DND-41 (cell line): ENCODE measurements at regions not wholly inside any gene's neighbourhood (a gene's known extent, or its start where the extent isn't known, plus 50 kb on each side); places are given as distances from the start of the nearest gene placed in this dataset.

Experiments used
- ATAC-seq: fragments of 200-7000 bp; cut with Tn5 transposase; 3 replicates; pipeline ENCODE4 v1.9.1; 2021; ENCODE audit warnings: low read depth; ENCODE audit not compliant: insufficient read depth
- DNase-seq: peaks from one replicate; pipeline ENCODE4 v3.0.0-alpha.2; 2020
- H2AFZ ChIP-seq: 2 replicates; pipeline ENCODE4 v1.6.0; 2012; ENCODE audit warnings: low read depth, low read length
- H3K27ac ChIP-seq: 2 replicates; pipeline ENCODE4 v1.5.1; 2012; ENCODE audit warnings: low read length, inconsistent platforms
- H3K27me3 ChIP-seq: fragments of 200-600 bp; sonication (generic); 2 replicates; pipeline ENCODE4 v1.6.0; 2012; ENCODE audit warnings: low read length, mild to moderate bottlenecking, inconsistent platforms; ENCODE audit not compliant: insufficient read depth, poor library complexity
- H3K36me3 ChIP-seq: 2 replicates; pipeline ENCODE4 v1.5.1; 2012; ENCODE audit warnings: low read length, inconsistent platforms; ENCODE audit not compliant: insufficient read depth
- H3K4me1 ChIP-seq: 2 replicates; pipeline ENCODE4 v1.5.1; 2012; ENCODE audit warnings: mild to moderate bottlenecking, low read length; ENCODE audit not compliant: insufficient read depth
- H3K4me2 ChIP-seq: 2 replicates; pipeline ENCODE4 v1.6.0; 2012; ENCODE audit warnings: mild to moderate bottlenecking, moderate library complexity, low read length, inconsistent platforms; ENCODE audit not compliant: insufficient read depth
- H3K4me3 ChIP-seq, 2 experiments: fragments of 200-600 bp in 1 of 2; shearing (Covaris generic) in 1 of 2; 2 replicates each; pipeline ENCODE4 v1.5.1; 2012 to 2016; ENCODE audit warnings: inconsistent platforms in 2 of 2, low read length in 2 of 2, mild to moderate bottlenecking in 2 of 2, low read depth in 1 of 2, moderate library complexity in 1 of 2
- H3K79me2 ChIP-seq: 2 replicates; pipeline ENCODE4 v1.6.0; 2012; ENCODE audit warnings: low read length, inconsistent platforms; ENCODE audit not compliant: insufficient read depth
- H3K9ac ChIP-seq: 2 replicates; pipeline ENCODE4 v1.6.0; 2012; ENCODE audit warnings: low read depth, mild to moderate bottlenecking, inconsistent platforms, low read length, moderate library complexity
- H3K9me3 ChIP-seq: 2 replicates; pipeline ENCODE4 v1.5.1; 2012; ENCODE audit warnings: low read length, moderate library complexity, mild to moderate bottlenecking, inconsistent platforms; ENCODE audit not compliant: insufficient read depth, severe bottlenecking
- H4K20me1 ChIP-seq: 2 replicates; pipeline ENCODE4 v1.6.0; 2012; ENCODE audit warnings: low read length; ENCODE audit not compliant: insufficient read depth
- CTCF ChIP-seq: IDR thresholded peaks from 2 replicates; pipeline ENCODE4 v1.5.1; 2012; ENCODE audit warnings: borderline replicate concordance, low read length, moderate library complexity, mild to moderate bottlenecking; ENCODE audit not compliant: poor library complexity, severe bottlenecking; ENCODE audit errors: extremely low read depth
- EZH2 ChIP-seq: IDR thresholded peaks from 3 replicates; pipeline ENCODE4 v1.6.1; 2012; ENCODE audit warnings: borderline replicate concordance, low read depth, mild to moderate bottlenecking, moderate library complexity, low read length, inconsistent platforms; ENCODE audit not compliant: severe bottlenecking

- H3K4me1 ChIP-seq, result no peaks in the 10 kb centered on the region
- DNase-seq, result no peak
- no peak overlapping the region for H3K4me2 ChIP-seq
- no peak overlapping the region for H2AFZ ChIP-seq
- no peaks in the 10 kb centered on the region for H3K27me3 ChIP-seq
- no peaks in the 10 kb centered on the region for H3K36me3 ChIP-seq
- no peaks in the 10 kb centered on the region for H4K20me1 ChIP-seq
- H3K4me3 ChIP-seq, result no peak overlapping the region
- no peaks in the 10 kb centered on the region for H3K9me3 ChIP-seq
- H3K9ac ChIP-seq, result no peak overlapping the region
- H3K79me2 ChIP-seq, result no peaks in the 10 kb centered on the region
- no peak for ATAC-seq
- TF ChIP-seq EZH2 (no peak), CTCF (no peak)
- no peak overlapping the region for H3K27ac ChIP-seq
Observed at GRCh38 chr4:24226023-24226422, 336.2 kb upstream of the PPARGC1A start.

GRCh38 chr4:24224446-24224845 lies 334.6 kb upstream of the PPARGC1A start:
- H3K27me3 ChIP-seq, result no peaks in the 10 kb centered on the region
- H3K36me3 ChIP-seq, result no peaks in the 10 kb centered on the region
- TF ChIP-seq EZH2, result no peak
- no peak for TF ChIP-seq CTCF
- no peak overlapping the region for H3K9ac ChIP-seq
- H4K20me1 ChIP-seq, result no peaks in the 10 kb centered on the region
- H3K79me2 ChIP-seq, result no peaks in the 10 kb centered on the region
- no peak for DNase-seq
- H3K4me3 ChIP-seq, result no peak overlapping the region
- no peaks in the 10 kb centered on the region for H3K9me3 ChIP-seq
- no peak overlapping the region for H3K4me2 ChIP-seq
- H2AFZ ChIP-seq, result no peak overlapping the region
- no peaks in the 10 kb centered on the region for H3K4me1 ChIP-seq
- no peak overlapping the region for H3K27ac ChIP-seq
- no peak for ATAC-seq

GRCh38 chr4:24219209-24219608 lies 329.4 kb upstream of the PPARGC1A start:
- no peak for TF ChIP-seq CTCF
- no peak for TF ChIP-seq EZH2
- no peak overlapping the region for H3K27ac ChIP-seq
- no peaks in the 10 kb centered on the region for H3K36me3 ChIP-seq
- no peaks in the 10 kb centered on the region for H3K4me1 ChIP-seq
- no peak overlapping the region for H3K9ac ChIP-seq
- no peak overlapping the region for H2AFZ ChIP-seq
- H4K20me1 ChIP-seq, result no peaks in the 10 kb centered on the region
- DNase-seq, result no peak
- no peak overlapping the region for H3K4me3 ChIP-seq
- no peaks in the 10 kb centered on the region for H3K79me2 ChIP-seq
- H3K4me2 ChIP-seq, result no peak overlapping the region
- H3K27me3 ChIP-seq, result no peaks in the 10 kb centered on the region
- ATAC-seq, result no peak
- H3K9me3 ChIP-seq, result no peaks in the 10 kb centered on the region

- H2AFZ ChIP-seq, result no peak overlapping the region
- no peak overlapping the region for H3K9ac ChIP-seq
- no peak overlapping the region for H3K4me2 ChIP-seq
- no peaks in the 10 kb centered on the region for H3K79me2 ChIP-seq
- H3K4me3 ChIP-seq, result no peak overlapping the region
- no peak overlapping the region for H3K27ac ChIP-seq
- no peak for TF ChIP-seq CTCF
- no peak for TF ChIP-seq EZH2
- ATAC-seq, result no peak
- H3K9me3 ChIP-seq, result no peaks in the 10 kb centered on the region
- no peaks in the 10 kb centered on the region for H3K27me3 ChIP-seq
- H3K4me1 ChIP-seq, result no peaks in the 10 kb centered on the region
- no peaks in the 10 kb centered on the region for H4K20me1 ChIP-seq
- no peak for DNase-seq
- H3K36me3 ChIP-seq, result no peaks in the 10 kb centered on the region
Observed at GRCh38 chr4:24218566-24218965, 328.7 kb upstream of the PPARGC1A start.
